LNCAP (cell line): ENCODE measurements at regions not wholly inside any gene's neighbourhood (a gene's known extent, or its start where the extent isn't known, plus 50 kb on each side); places are given as distances from the start of the nearest gene placed in this dataset.

Experiments used
- CTCF ChIP-seq: fragments of 450-650 bp; IDR thresholded peaks from 2 replicates; pipeline ENCODE4 v1.5.1; 2017; ENCODE audit warnings: mild to moderate bottlenecking

GRCh38 chr18:44514106-44514505 lies 166.6 kb upstream of the SETBP1 start:
- TF ChIP-seq CTCF = no peak

GRCh38 chr18:44514766-44515165 lies 165.9 kb upstream of the SETBP1 start:
- no peak for TF ChIP-seq CTCF

- no peak for TF ChIP-seq CTCF
Measured at GRCh38 chr18:44516450-44516849, 164.2 kb upstream of the SETBP1 start.

- TF ChIP-seq CTCF = no peak
Measured at GRCh38 chr18:44517136-44517535, 163.6 kb upstream of the SETBP1 start.

GRCh38 chr18:44518091-44518615 lies 162.5 kb upstream of the SETBP1 start:
- no peak for TF ChIP-seq CTCF

- TF ChIP-seq CTCF = no peak
Measured at GRCh38 chr18:44518666-44519065, 162.0 kb upstream of the SETBP1 start.

- TF ChIP-seq CTCF = no peak
Measured at GRCh38 chr18:44520981-44521667, 159.6 kb upstream of the SETBP1 start.

- TF ChIP-seq CTCF = no peak
Measured at GRCh38 chr18:44521668-44522022, 159.0 kb upstream of the SETBP1 start.
